HCT116 (cell line): ENCODE measurements at regions not wholly inside any gene's neighbourhood (a gene's known extent, or its start where the extent isn't known, plus 50 kb on each side); places are given as distances from the start of the nearest gene placed in this dataset.

Experiments used
- ATAC-seq: fragments of 200-7000 bp; cut with Tn5 transposase; 2 replicates; pipeline ENCODE4 v1.9.1; 2020; ENCODE audit warnings: mild to moderate bottlenecking, moderate library complexity
- BruUV-seq: library from RNA; stranded (reverse); fragments of 400-500 nt; replicated peaks from 2 replicates; lab custom pipeline; 2021; lab: Mats Ljungman, UMichigan
- CTCF ChIA-PET: fragments of 300-600 bp; sonication (Branson Sonifier 250); formaldehyde crosslinking; loops from one replicate; lab custom pipeline; 2021; ENCODE audit warnings: antibody characterized with exemption; lab: Charles Lee
- POLR2A ChIA-PET: fragments of 300-600, 350-600 bp; sonication (Branson Sonifier 250); formaldehyde crosslinking; loops from one replicate; lab custom pipeline; 2021; ENCODE audit warnings: antibody characterized with exemption; lab: Charles Lee
- RAD21 ChIA-PET, 2 experiments: fragments of 300-600 bp; sonication (Branson Sonifier 250); formaldehyde crosslinking; loops; one replicate each; lab custom pipeline; 2023; ENCODE audit warnings: low total read pairs in 2 of 2; ENCODE audit not compliant: uncharacterized antibody in 2 of 2, unreplicated experiment in 2 of 2, low non-redundant PET in 1 of 2; lab: Charles Lee
- DNase-seq: peaks from one replicate; pipeline ENCODE4 v3.0.0-alpha.2; 2010; ENCODE audit warnings: low read depth, low spot score
- H2AFZ ChIP-seq: fragments of 200-600 bp; shearing (Covaris generic), sonication (generic); 2 replicates; pipeline ENCODE4 v1.6.1; 2017; ENCODE audit warnings: low read depth, mixed run types, mixed read lengths, antibody characterized with exemption, low read length; ENCODE audit not compliant: poor library complexity, severe bottlenecking
- H3K27ac ChIP-seq: 2 replicates; pipeline ENCODE4 v1.5.1; 2012; ENCODE audit warnings: low read depth, low read length
- H3K27me3 ChIP-seq: fragments of 200-600 bp; sonication (generic); 2 replicates; pipeline ENCODE4 v1.6.1; 2016; ENCODE audit warnings: mixed run types, low read length, mixed read lengths; ENCODE audit not compliant: insufficient read depth
- H3K36me3 ChIP-seq, 2 experiments: fragments of 200-500 bp in 1 of 2; fragments of 200-600 bp in 1 of 2; sonication (Bioruptor generic) in 1 of 2; sonication (generic) in 1 of 2; 2 replicates each; pipeline versions ENCODE4 v1.5.1 to v1.6.1; 2014 to 2016; ENCODE audit warnings: low read length in 2 of 2, inconsistent platforms in 1 of 2, mixed read lengths in 1 of 2, mixed run types in 1 of 2; ENCODE audit not compliant: insufficient read depth in 2 of 2, control insufficient read depth in 1 of 2
- H3K4me1 ChIP-seq, 2 experiments: fragments of 200-600 bp in 1 of 2; sonication (generic) in 1 of 2; 2 replicates each; pipeline versions ENCODE4 v1.5.1 to v1.6.1; 2012 to 2017; ENCODE audit warnings: low read length in 2 of 2, inconsistent platforms in 1 of 2, mild to moderate bottlenecking in 1 of 2, mixed read lengths in 1 of 2, mixed run types in 1 of 2, moderate library complexity in 1 of 2; ENCODE audit not compliant: insufficient read depth in 2 of 2, control insufficient read depth in 1 of 2
- H3K4me2 ChIP-seq: fragments of 200-600 bp; sonication (generic); 2 replicates; pipeline ENCODE4 v1.6.1; 2017; ENCODE audit warnings: mixed run types, low read length, mixed read lengths
- H3K4me3 ChIP-seq, 2 experiments: fragments of 200-600 bp in 1 of 2; sonication (generic) in 1 of 2; replicated peaks in 1 of 2; 2 replicates each; pipeline ENCODE4 v1.5.1; 2011 to 2016; ENCODE audit warnings: low read length in 2 of 2, control low read depth in 1 of 2, low read depth in 1 of 2, mild to moderate bottlenecking in 1 of 2, mixed read lengths in 1 of 2, mixed run types in 1 of 2
- H3K79me2 ChIP-seq: fragments of 200-600 bp; sonication (generic); 2 replicates; pipeline ENCODE4 v1.6.1; 2017; ENCODE audit warnings: mild to moderate bottlenecking, mixed run types, low read length, moderate library complexity, mixed read lengths; ENCODE audit not compliant: insufficient read depth
- H3K9ac ChIP-seq: fragments of 200-600 bp; sonication (generic); 2 replicates; pipeline ENCODE4 v1.6.1; 2016; ENCODE audit warnings: low read length, mixed read lengths
- H3K9me2 ChIP-seq: fragments of 200-600 bp; sonication (generic), shearing (Covaris generic); 2 replicates; pipeline ENCODE4 v1.6.1; 2017; ENCODE audit warnings: mixed run types, mild to moderate bottlenecking, moderate library complexity; ENCODE audit not compliant: insufficient read depth
- H3K9me3 ChIP-seq, 2 experiments: fragments of 200-500 bp in 1 of 2; fragments of 200-600 bp in 1 of 2; sonication (Bioruptor generic) in 1 of 2; sonication (generic) in 1 of 2; 2 replicates each; pipeline ENCODE4 v1.6.1; 2014 to 2017; ENCODE audit warnings: low read length in 2 of 2, mixed read lengths in 2 of 2, inconsistent platforms in 1 of 2, low read depth in 1 of 2, mild to moderate bottlenecking in 1 of 2, mixed run types in 1 of 2, moderate library complexity in 1 of 2; ENCODE audit not compliant: control insufficient read depth in 1 of 2, insufficient read depth in 1 of 2
- H4K20me1 ChIP-seq: fragments of 200-600 bp; sonication (generic), shearing (Covaris generic); 2 replicates; pipeline ENCODE4 v1.6.1; 2017; ENCODE audit warnings: mixed run types, mild to moderate bottlenecking, moderate library complexity; ENCODE audit not compliant: insufficient read depth
- CEBPB ChIP-seq: IDR thresholded peaks from 2 replicates; pipeline ENCODE4 v1.6.1; 2012; ENCODE audit warnings: low read depth
- EGR1 ChIP-seq: IDR thresholded peaks from 2 replicates; pipeline ENCODE4 v1.6.1; 2012; ENCODE audit warnings: low read depth
- ELF1 ChIP-seq: IDR thresholded peaks from 2 replicates; pipeline ENCODE4 v1.6.1; 2012; ENCODE audit warnings: low read depth, borderline replicate concordance
- EZH2phosphoT487 ChIP-seq: fragments of 200-600 bp; IDR thresholded peaks from 2 replicates; pipeline ENCODE4 v1.6.1; 2018; ENCODE audit warnings: antibody characterized with exemption, borderline replicate concordance
- JUND ChIP-seq: IDR thresholded peaks from 2 replicates; pipeline ENCODE4 v1.6.1; 2012
- SIN3A ChIP-seq: IDR thresholded peaks from 2 replicates; pipeline ENCODE4 v1.6.1; 2012; ENCODE audit warnings: low read depth
- YY1 ChIP-seq: IDR thresholded peaks from 2 replicates; pipeline ENCODE4 v1.6.1; 2011; ENCODE audit warnings: low read length, low read depth, moderate library complexity, mild to moderate bottlenecking; ENCODE audit not compliant: insufficient replicate concordance; ENCODE audit errors: extremely low read depth
- ZFX ChIP-seq: fragments of 450-650 bp; IDR thresholded peaks from 2 replicates; pipeline ENCODE4 v1.6.1; 2017
- intact Hi-C: fragments of 100-400 bp; cut with micrococcal nuclease; formaldehyde crosslinking; loops from 2 replicates; pipeline ENCODE4 v1.10.0; 2022

- Histone ChIP-seq H3K27me3 (no peaks in the 10 kb centered on the region), H3K4me2 (no peak overlapping the region), H3K9me2 (no peaks in the 10 kb centered on the region), H3K27ac (no peak overlapping the region), H3K4me1 (no peaks in the 10 kb centered on the region), H3K9me3 (peaks cover 0 to 12% of the 10 kb centered on the region in 2 experiments; a peak in 3 of 4 replicates), H3K36me3 (no peaks in the 10 kb centered on the region), H4K20me1 (no peaks in the 10 kb centered on the region), H3K9ac (no peak overlapping the region), H2AFZ (no peak overlapping the region), H3K4me3 (no peak overlapping the region), H3K79me2 (no peaks in the 10 kb centered on the region)
- DNase-seq: no peak
- POLR2A ChIA-PET: no interaction called here
- intact Hi-C loops: no loop called here
- no peak for ATAC-seq
- CTCF ChIA-PET: no interaction called here
- no TSS peak for BruUV-seq
- TF ChIP-seq EZH2phosphoT487: no peak
- no peak for TF ChIP-seq JUND
- TF ChIP-seq EGR1: no peak
- no peak for TF ChIP-seq ZFX
- no peak for TF ChIP-seq ELF1
- no peak for TF ChIP-seq SIN3A
- RAD21 ChIA-PET: no interaction called here
Measured at GRCh38 chr9:118612201-118612600, 757.0 kb downstream of the BRINP1 start.

- no peaks in the 10 kb centered on the region for H3K27me3 ChIP-seq
- no peak for ATAC-seq
- no peak for DNase-seq
- ChIA-PET CTCF (no interaction called here), POLR2A (no interaction called here), RAD21 (no interaction called here)
- H3K9ac ChIP-seq: no peak overlapping the region
- no peaks in the 10 kb centered on the region for H3K79me2 ChIP-seq
- no peaks in the 10 kb centered on the region for H3K36me3 ChIP-seq
- no peaks in the 10 kb centered on the region for H3K9me2 ChIP-seq
- no peaks in the 10 kb centered on the region for H4K20me1 ChIP-seq
- peaks cover 0 to 15% of the 10 kb centered on the region in 2 experiments; a peak in 3 of 4 replicates for H3K9me3 ChIP-seq
- no peak overlapping the region for H2AFZ ChIP-seq
- no peaks in the 10 kb centered on the region for H3K4me1 ChIP-seq
- H3K27ac ChIP-seq: no peak overlapping the region
- H3K4me2 ChIP-seq: no peak overlapping the region
- TF ChIP-seq CEBPB (no peak), YY1 (no peak), EGR1 (no peak)
- H3K4me3 ChIP-seq: no peak overlapping the region
- intact Hi-C loops: no loop called here
- BruUV-seq: no TSS peak
Measured at GRCh38 chr9:118613996-118614395, 755.2 kb downstream of the BRINP1 start.
